ENCODE measurements at regions not wholly inside any gene's neighbourhood (a gene's known extent, or its start where the extent isn't known, plus 50 kb on each side); places are given as distances from the start of the nearest gene placed in this dataset.

DNA sequence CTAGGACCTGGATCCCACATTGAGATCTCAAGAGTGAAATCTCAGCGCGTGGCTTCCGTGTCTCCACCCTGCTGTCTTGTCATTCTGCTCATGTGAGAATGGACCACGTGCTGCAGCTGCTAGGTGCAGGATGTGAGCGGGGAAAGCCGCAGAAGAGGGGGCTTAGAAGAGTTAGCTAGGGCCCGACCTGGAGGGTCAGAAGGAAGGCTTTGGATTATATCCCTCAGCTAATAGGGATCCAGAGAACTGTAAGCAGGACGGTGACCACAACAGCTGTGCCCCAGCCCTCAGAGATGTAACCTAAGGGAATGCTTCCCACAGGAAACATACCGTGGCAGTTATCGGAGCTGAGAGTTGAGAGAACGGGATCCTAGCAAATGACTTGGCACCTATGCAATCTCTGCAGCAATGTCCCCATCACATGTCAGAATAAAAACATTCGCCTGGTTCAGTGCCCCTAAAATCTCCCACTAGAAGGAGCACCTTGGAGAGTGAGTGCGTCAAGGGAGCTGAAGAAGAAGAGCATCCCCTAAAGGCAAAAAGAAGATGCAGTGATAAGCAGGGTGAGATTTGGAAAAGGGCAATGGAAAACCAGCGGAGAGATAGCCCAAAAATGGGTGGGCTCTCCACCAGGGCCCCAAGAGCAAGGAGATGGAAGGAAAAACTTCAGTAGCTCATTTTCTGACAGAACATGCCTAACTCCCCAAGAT is 76.9 kb upstream of the ST8SIA2 start:
- Histone ChIP-seq H3K36me3 (no peaks in the 10 kb centered on the region), H3K27ac (no peak overlapping the region), H3K9me3 (no peaks in the 10 kb centered on the region), H3K4me1 (ENCODE audit: control insufficient read depth in 1 of 2, insufficient read depth in 1 of 2, low read depth in 1 of 2, low read length in 1 of 2) (no peaks in the 10 kb centered on the region), H3K27me3 (peaks cover 5% of the 10 kb centered on the region), H3K4me3 (ENCODE audit: low read depth in 1 of 2, low read length in 1 of 2) (no peak overlapping the region)
- TF ChIP-seq, protein P1, sequence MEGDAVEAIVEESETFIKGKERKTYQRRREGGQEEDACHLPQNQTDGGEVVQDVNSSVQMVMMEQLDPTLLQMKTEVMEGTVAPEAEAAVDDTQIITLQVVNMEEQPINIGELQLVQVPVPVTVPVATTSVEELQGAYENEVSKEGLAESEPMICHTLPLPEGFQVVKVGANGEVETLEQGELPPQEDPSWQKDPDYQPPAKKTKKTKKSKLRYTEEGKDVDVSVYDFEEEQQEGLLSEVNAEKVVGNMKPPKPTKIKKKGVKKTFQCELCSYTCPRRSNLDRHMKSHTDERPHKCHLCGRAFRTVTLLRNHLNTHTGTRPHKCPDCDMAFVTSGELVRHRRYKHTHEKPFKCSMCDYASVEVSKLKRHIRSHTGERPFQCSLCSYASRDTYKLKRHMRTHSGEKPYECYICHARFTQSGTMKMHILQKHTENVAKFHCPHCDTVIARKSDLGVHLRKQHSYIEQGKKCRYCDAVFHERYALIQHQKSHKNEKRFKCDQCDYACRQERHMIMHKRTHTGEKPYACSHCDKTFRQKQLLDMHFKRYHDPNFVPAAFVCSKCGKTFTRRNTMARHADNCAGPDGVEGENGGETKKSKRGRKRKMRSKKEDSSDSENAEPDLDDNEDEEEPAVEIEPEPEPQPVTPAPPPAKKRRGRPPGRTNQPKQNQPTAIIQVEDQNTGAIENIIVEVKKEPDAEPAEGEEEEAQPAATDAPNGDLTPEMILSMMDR (IDR thresholded peaks at IDR 0.05), result no peak

DNA sequence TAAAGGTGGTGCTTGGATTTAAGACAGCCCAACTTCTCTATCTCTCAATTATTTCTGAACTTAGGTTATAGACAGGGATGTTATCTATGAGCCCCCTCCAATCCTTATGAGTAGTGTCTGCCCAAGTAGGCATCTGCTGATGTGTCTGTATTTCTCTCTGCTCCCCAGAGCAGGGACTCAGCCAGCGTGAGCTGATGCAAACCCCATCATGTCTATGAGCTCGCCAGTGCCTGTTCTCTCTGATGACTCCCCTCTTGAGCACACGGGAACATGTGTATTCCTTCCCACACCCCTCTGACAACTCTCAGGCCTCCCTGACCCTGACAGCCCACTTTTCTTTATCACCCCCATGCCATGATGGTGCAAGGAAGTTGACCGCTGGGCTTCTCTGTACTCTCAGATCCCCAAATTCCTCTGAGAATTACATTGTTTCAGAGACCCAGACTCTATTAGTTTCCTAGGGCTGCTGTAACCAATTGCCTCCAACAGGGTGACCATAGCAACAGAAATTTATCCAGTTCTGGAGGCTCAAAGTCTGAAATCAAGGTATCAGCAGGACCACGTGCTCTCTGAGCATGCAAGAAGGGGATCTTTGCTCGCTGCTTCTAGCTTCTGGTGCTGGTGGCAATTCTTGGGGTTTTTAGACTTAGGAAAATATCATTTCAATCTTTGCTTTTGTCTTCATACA is 73.5 kb upstream of the ST8SIA2 start:
- Histone ChIP-seq H3K27ac (no peak overlapping the region), H3K9me3 (no peaks in the 10 kb centered on the region), H3K4me3 (ENCODE audit: low read depth in 1 of 2, low read length in 1 of 2) (no peak overlapping the region), H3K36me3 (no peaks in the 10 kb centered on the region), H3K27me3 (peaks cover 5% of the 10 kb centered on the region), H3K4me1 (ENCODE audit: control insufficient read depth in 1 of 2, insufficient read depth in 1 of 2, low read depth in 1 of 2, low read length in 1 of 2) (no peaks in the 10 kb centered on the region)
- TF ChIP-seq, protein P1 (IDR thresholded peaks at IDR 0.05), result no peak

DNA sequence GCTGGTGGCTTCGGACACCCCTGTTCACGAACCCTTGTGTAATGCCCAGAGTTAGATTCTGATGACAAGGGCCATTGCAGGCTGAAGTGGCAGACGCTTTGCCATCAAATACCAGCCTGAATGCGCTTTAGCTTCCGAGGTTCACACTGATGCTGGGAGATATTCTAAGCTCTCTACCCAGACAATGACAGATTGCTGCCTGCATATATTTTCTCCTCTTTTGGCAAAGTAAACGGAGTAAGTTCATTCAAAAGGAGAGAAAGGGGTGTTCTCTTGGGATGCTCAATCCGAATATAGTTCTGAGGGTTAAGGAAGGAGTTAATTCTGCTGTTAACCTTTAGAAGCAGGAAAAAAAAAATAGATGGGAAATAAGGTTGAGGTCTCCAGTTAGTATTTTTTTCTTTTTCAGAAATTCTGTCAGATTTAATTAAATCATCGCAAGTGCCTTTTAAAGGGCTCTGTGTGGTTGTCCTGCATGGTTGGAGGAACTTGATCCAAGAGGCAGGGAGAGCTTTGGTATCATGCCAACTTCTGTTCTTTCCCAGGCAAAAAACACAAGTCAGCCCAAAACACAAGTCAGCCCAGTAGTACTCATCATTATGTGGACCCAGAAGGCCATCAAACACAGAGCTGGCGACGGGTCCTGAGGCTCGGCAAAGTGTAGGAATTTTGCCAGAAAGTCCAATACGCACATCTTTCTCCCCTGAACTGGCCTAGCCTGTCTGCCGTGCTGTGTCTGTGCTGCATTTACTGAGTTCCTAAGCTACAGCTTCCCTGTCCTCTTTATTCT is 70.9 kb upstream of the ST8SIA2 start:
- no peaks in the 10 kb centered on the region for H3K4me1 ChIP-seq (ENCODE audit: control insufficient read depth in 1 of 2, insufficient read depth in 1 of 2, low read depth in 1 of 2, low read length in 1 of 2)
- H3K27me3 ChIP-seq, result peaks cover 5% of the 10 kb centered on the region
- no peaks in the 10 kb centered on the region for H3K9me3 ChIP-seq
- TF ChIP-seq, protein P1 (IDR thresholded peaks at IDR 0.05), result no peak
- H3K27ac ChIP-seq, result no peak overlapping the region
- no peak overlapping the region for H3K4me3 ChIP-seq (ENCODE audit: low read depth in 1 of 2, low read length in 1 of 2)
- no peaks in the 10 kb centered on the region for H3K36me3 ChIP-seq

DNA sequence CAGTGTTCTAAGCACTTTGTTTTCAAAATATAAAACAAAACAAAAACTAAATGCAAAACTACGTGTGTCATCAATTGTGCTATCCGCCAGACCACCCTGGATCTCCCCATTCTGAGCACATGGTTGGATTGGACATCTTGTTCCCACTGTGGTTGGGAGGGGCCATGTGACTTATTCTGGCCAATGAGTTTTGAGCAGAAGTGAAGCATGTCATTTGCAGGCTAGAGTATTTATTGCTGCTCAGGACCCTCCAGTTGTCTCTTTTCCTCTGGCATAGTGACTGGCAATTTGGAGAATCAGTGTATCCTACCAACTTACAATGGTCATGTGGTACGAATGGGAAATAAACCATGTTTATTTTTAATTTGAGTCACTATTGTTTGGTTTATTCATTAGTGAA is 70.2 kb upstream of the ST8SIA2 start:
- Histone ChIP-seq H3K27me3 (peaks cover 1% of the 10 kb centered on the region), H3K4me3 (ENCODE audit: low read depth in 1 of 2, low read length in 1 of 2) (no peak overlapping the region), H3K9me3 (no peaks in the 10 kb centered on the region), H3K4me1 (ENCODE audit: control insufficient read depth in 1 of 2, insufficient read depth in 1 of 2, low read depth in 1 of 2, low read length in 1 of 2) (no peaks in the 10 kb centered on the region), H3K36me3 (no peaks in the 10 kb centered on the region), H3K27ac (no peak overlapping the region)
- TF ChIP-seq, protein P1 (IDR thresholded peaks at IDR 0.05), result no peak

DNA sequence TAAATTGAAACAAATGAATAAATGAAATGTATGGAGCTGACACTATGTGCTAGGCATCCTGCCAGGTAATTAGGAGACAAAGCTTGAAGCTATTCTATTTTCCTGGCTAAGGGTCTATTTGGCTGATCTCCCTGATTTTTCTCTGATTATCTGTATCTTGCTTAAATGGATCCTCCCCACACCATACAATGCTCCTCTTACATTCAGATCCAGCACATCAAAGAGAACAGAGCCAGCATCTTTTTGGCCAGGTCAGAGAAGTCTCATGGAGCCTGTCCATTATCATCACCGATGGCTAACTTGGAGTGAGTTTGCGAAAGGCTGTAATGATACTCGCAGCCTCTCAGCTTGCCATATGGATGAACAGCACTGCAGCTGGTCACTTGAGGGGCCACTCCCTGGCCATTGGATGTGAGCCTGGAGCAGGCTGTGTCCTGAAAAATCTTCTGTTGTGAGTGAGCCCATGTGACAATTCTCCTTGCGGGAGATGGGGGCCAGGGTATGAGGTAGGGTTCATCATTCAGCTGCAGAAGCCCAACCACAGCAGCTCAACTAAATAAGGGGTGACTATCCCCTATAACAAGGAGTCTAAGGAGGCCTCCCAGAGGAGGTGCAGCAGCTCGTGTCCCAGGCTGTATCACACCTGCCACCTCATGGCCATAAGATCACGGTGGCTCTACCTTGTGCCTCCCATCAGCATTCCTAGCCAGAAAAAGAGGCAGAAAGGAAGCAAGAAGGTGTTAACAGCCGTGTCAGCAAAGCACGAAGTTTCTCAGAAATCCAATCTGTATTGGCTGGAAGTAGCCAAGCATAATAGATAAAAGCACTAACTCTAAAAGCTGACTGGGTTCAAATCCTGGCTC is 69.3 kb upstream of the ST8SIA2 start:
- Histone ChIP-seq H3K4me1 (ENCODE audit: control insufficient read depth in 1 of 2, insufficient read depth in 1 of 2, low read depth in 1 of 2, low read length in 1 of 2) (no peaks in the 10 kb centered on the region), H3K4me3 (ENCODE audit: low read depth in 1 of 2, low read length in 1 of 2) (no peak overlapping the region), H3K9me3 (no peaks in the 10 kb centered on the region), H3K36me3 (no peaks in the 10 kb centered on the region), H3K27ac (no peak overlapping the region), H3K27me3 (no peaks in the 10 kb centered on the region)
- TF ChIP-seq, protein P1 (IDR thresholded peaks at IDR 0.05), result no peak
